Transverse colon (tissue), 4 donors: ENCODE measurements at regions not wholly inside any gene's neighbourhood (a gene's known extent, or its start where the extent isn't known, plus 50 kb on each side); places are given as distances from the start of the nearest gene placed in this dataset.

Source experiments
- DNase-seq: peaks from one replicate; pipeline ENCODE4 v3.0.0-alpha.2; 2019
- H3K27ac ChIP-seq, 4 donors: fragments of 200-600 bp; sonication (generic); 2 replicates each; pipeline ENCODE4 v1.5.1; 2016 to 2018; ENCODE audit warnings: inconsistent platforms in 4 of 4
- H3K27me3 ChIP-seq: fragments of 200-600 bp; sonication (generic); 2 replicates; pipeline ENCODE4 v1.5.1; 2017; ENCODE audit warnings: inconsistent platforms
- H3K36me3 ChIP-seq, 4 donors: fragments of 200-600 bp; sonication (generic); 2 replicates each; pipeline ENCODE4 v1.5.1; 2017 to 2019; ENCODE audit warnings: inconsistent platforms in 4 of 4
- H3K4me1 ChIP-seq, 4 donors: fragments of 200-600 bp; sonication (generic); 2 replicates each; pipeline ENCODE4 v1.5.1; 2017 to 2020; ENCODE audit warnings: inconsistent platforms in 4 of 4
- H3K4me3 ChIP-seq, 4 donors: fragments of 200-600 bp; sonication (generic); 1 replicate in 1 of 4; 2 replicates in 3 of 4; pipeline versions ENCODE4 v1.5.1 to v1.6.1; 2017 to 2019; ENCODE audit warnings: inconsistent platforms in 4 of 4
- H3K9me3 ChIP-seq, 2 donors: fragments of 200-600 bp; sonication (generic); 2 replicates each; pipeline ENCODE4 v1.5.1; 2017 to 2019; ENCODE audit warnings: inconsistent platforms in 2 of 2
- EP300 ChIP-seq: sonication (generic); formaldehyde crosslinking; IDR thresholded peaks from one replicate; pipeline ENCODE4 v1.6.1; 2017; ENCODE audit warnings: antibody characterized with exemption, low read depth
- POLR2A ChIP-seq: fragments of 450-650 bp; IDR thresholded peaks from one replicate; pipeline ENCODE4 v1.6.1; 2016; ENCODE audit warnings: antibody characterized with exemption, mild to moderate bottlenecking, moderate library complexity
- POLR2AphosphoS5 ChIP-seq, 3 donors: sonication (generic); formaldehyde crosslinking; IDR thresholded peaks; one replicate each; pipeline ENCODE4 v1.6.1; 2016; ENCODE audit warnings: antibody characterized with exemption in 3 of 3
- WGBS, 2 donors: methylation state at CpG; one replicate each; pipeline ENCODE4 v1.1.5; 2018; ENCODE audit warnings: low coverage in 1 of 2; 5-methylcytosine and 5-hydroxymethylcytosine counted together
- in situ Hi-C, 4 donors: fragments of 200-750 bp; cut with MboI; loops; one replicate each; pipeline versions ENCODE4 v1.15.0 to v1.15.1; 2017; ENCODE audit warnings: low sequenced_read_pairs in 3 of 4, low pct_ligation_motif_present in 1 of 4, low pct_unique_long_range_greater_than_20kb in 1 of 4
- intact Hi-C: fragments of 100-400 bp; cut with DNase I; formaldehyde crosslinking; loops from one replicate; pipeline ENCODE4 v1.15.1; 2023; ENCODE audit warnings: low total_unique reads
- TF ChIP-seq, protein P1 (sequence below), 5 experiments: fragments of 200-600 bp in 3 of 5; fragments of 450-650 bp in 2 of 5; sonication (generic) in 3 of 5; IDR thresholded peaks; 1 replicate in 2 of 5; 2 replicates in 3 of 5; pipeline ENCODE4 v1.5.1; 2016 to 2017; ENCODE audit warnings: antibody characterized with exemption in 5 of 5, inconsistent platforms in 3 of 5, mild to moderate bottlenecking in 2 of 5, moderate library complexity in 1 of 5

GRCh38 chr5:57033103-57033502 lies 81.2 kb upstream of the MIER3 start:
- H3K9me3 ChIP-seq, result no peaks in the 10 kb centered on the region
- no peaks in the 10 kb centered on the region for H3K27me3 ChIP-seq
- no peaks in the 10 kb centered on the region for H3K36me3 ChIP-seq
- TF ChIP-seq POLR2A (no peak), POLR2AphosphoS5 (IDR thresholded peaks at IDR 0.05) (peak in 2 of 3 donors; percentile 73 to 74), EP300 (peak; percentile 31)
- TF ChIP-seq, protein P1, sequence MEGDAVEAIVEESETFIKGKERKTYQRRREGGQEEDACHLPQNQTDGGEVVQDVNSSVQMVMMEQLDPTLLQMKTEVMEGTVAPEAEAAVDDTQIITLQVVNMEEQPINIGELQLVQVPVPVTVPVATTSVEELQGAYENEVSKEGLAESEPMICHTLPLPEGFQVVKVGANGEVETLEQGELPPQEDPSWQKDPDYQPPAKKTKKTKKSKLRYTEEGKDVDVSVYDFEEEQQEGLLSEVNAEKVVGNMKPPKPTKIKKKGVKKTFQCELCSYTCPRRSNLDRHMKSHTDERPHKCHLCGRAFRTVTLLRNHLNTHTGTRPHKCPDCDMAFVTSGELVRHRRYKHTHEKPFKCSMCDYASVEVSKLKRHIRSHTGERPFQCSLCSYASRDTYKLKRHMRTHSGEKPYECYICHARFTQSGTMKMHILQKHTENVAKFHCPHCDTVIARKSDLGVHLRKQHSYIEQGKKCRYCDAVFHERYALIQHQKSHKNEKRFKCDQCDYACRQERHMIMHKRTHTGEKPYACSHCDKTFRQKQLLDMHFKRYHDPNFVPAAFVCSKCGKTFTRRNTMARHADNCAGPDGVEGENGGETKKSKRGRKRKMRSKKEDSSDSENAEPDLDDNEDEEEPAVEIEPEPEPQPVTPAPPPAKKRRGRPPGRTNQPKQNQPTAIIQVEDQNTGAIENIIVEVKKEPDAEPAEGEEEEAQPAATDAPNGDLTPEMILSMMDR (IDR thresholded peaks at IDR 0.05), result no peak
- H3K27ac ChIP-seq, result peak overlapping the region; percentile 69 to 85 (median 80)
- in situ Hi-C loops (no loop called here), intact Hi-C loops (no loop called here)
- H3K4me1 ChIP-seq, result peaks cover 0 to 47% (median 22%) of the 10 kb centered on the region in 4 donors
- DNase-seq, result peak; percentile 91
- no peak overlapping the region for H3K4me3 ChIP-seq

GRCh38 chr5:57033503-57033902 lies 81.6 kb upstream of the MIER3 start:
- WGBS, 2 donors, result 71 to 74% methylated on average over 2 of the region's 2 CpGs
- Histone ChIP-seq H3K4me3 (no peak overlapping the region), H3K27ac (peak overlapping the region; percentile 69 to 85 (median 80)), H3K36me3 (no peaks in the 10 kb centered on the region), H3K9me3 (no peaks in the 10 kb centered on the region), H3K27me3 (no peaks in the 10 kb centered on the region), H3K4me1 (peaks cover 0 to 47% (median 22%) of the 10 kb centered on the region in 4 donors)
- DNase-seq, result no peak
- TF ChIP-seq EP300, result no peak
- TF ChIP-seq, protein P1 (IDR thresholded peaks at IDR 0.05), result no peak
- TF ChIP-seq POLR2A, result no peak
- no peak for TF ChIP-seq POLR2AphosphoS5 (IDR thresholded peaks at IDR 0.05)
- intact Hi-C loops (no loop called here), in situ Hi-C loops (no loop called here)

- Histone ChIP-seq H3K4me1 (peaks cover 0 to 47% (median 22%) of the 10 kb centered on the region in 4 donors), H3K9me3 (no peaks in the 10 kb centered on the region), H3K36me3 (no peaks in the 10 kb centered on the region), H3K27me3 (no peaks in the 10 kb centered on the region), H3K4me3 (no peak overlapping the region), H3K27ac (peak overlapping the region in 3 of 4 donors; percentile 79 to 85 (median 81))
- WGBS, 2 donors, result 75% methylated on average over 5 of the region's 5 CpGs
- no peak for DNase-seq
- in situ Hi-C loops (no loop called here), intact Hi-C loops (no loop called here)
- no peak for TF ChIP-seq POLR2AphosphoS5 (IDR thresholded peaks at IDR 0.05)
Observed at GRCh38 chr5:57034201-57034916, 82.4 kb upstream of the MIER3 start.

GRCh38 chr5:57035955-57036354 lies 84.0 kb upstream of the MIER3 start:
- Histone ChIP-seq H3K27ac (peak overlapping the region in 2 of 4 donors; percentile 24 to 45), H3K4me3 (no peak overlapping the region), H3K4me1 (peaks cover 0 to 42% (median 20%) of the 10 kb centered on the region in 4 donors), H3K36me3 (no peaks in the 10 kb centered on the region), H3K9me3 (no peaks in the 10 kb centered on the region), H3K27me3 (no peaks in the 10 kb centered on the region)
- TF ChIP-seq POLR2AphosphoS5 (IDR thresholded peaks at IDR 0.05), result no peak
- in situ Hi-C loops, result no loop called here
- intact Hi-C loops, result no loop called here
- 47 to 64% methylated on average over 3 of the region's 3 CpGs for WGBS, 2 donors
- no peak for DNase-seq

DNA sequence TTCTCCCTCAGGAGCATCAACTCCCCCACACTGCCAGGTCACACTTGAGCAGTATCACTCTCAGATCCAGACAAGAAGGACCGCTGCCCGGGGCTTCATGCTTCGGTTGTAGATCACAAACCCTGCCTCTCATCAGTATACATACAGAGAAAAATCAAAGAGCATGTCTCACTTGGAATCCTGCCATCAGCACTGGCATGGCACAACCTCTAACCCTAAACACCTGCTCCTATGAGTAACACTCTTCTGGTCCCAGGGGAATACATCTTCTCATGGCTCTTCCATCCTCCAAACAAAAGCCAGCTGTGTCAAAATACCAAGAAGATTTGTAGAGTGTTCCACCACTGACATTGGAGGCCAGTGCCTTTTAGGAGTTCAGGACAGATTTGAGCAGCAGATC lies 84.8 kb upstream of the MIER3 start:
- no peaks in the 10 kb centered on the region for H3K27me3 ChIP-seq
- no peak overlapping the region for H3K4me3 ChIP-seq
- in situ Hi-C loops, result no loop called here
- no peak overlapping the region for H3K27ac ChIP-seq
- no peak for DNase-seq
- intact Hi-C loops, result no loop called here
- 91 to 100% methylated on average over 2 to 3 of the region's 3 CpGs for WGBS, 2 donors
- no peaks in the 10 kb centered on the region for H3K9me3 ChIP-seq
- no peaks in the 10 kb centered on the region for H3K36me3 ChIP-seq
- H3K4me1 ChIP-seq, result peaks cover 0 to 35% (median 17%) of the 10 kb centered on the region in 4 donors
- TF ChIP-seq, protein P1 (IDR thresholded peaks at IDR 0.05), result no peak
- TF ChIP-seq POLR2A (no peak), POLR2AphosphoS5 (IDR thresholded peaks at IDR 0.05) (no peak), EP300 (no peak)
